Loucy (cell line): ENCODE measurements at regions not wholly inside any gene's neighbourhood (a gene's known extent, or its start where the extent isn't known, plus 50 kb on each side); places are given as distances from the start of the nearest gene placed in this dataset.

Experiments used
- H2AFZ ChIP-seq: fragments of 200-600 bp; sonication (generic); 2 replicates; pipeline ENCODE4 v1.6.0; 2016; ENCODE audit warnings: antibody characterized with exemption, mild to moderate bottlenecking, low read length, moderate library complexity
- H3F3A ChIP-seq: fragments of 200-600 bp; 2 replicates; pipeline ENCODE4 v1.6.0; 2016; ENCODE audit warnings: antibody characterized with exemption, low read depth, mild to moderate bottlenecking
- H3K27me3 ChIP-seq: fragments of 200-600 bp; sonication (generic); 2 replicates; pipeline ENCODE4 v1.6.1; 2014; ENCODE audit warnings: low read length, mild to moderate bottlenecking; ENCODE audit not compliant: insufficient read depth, poor library complexity, severe bottlenecking
- H3K36me3 ChIP-seq: fragments of 200-600 bp; sonication (generic); 2 replicates; pipeline ENCODE4 v1.6.1; 2016; ENCODE audit warnings: low read length; ENCODE audit not compliant: insufficient read depth
- H3K4me1 ChIP-seq: fragments of 200-600 bp; sonication (generic); 2 replicates; pipeline ENCODE4 v1.5.1; 2014; ENCODE audit warnings: low read length, mild to moderate bottlenecking; ENCODE audit not compliant: insufficient read depth, poor library complexity, severe bottlenecking
- H3K4me2 ChIP-seq: fragments of 200-600 bp; sonication (generic); 2 replicates; pipeline ENCODE4 v1.6.0; 2014; ENCODE audit warnings: antibody characterized with exemption, low read length, low read depth, mild to moderate bottlenecking; ENCODE audit not compliant: poor library complexity, severe bottlenecking
- H3K4me3 ChIP-seq: fragments of 200-600 bp; sonication (generic); 2 replicates; pipeline ENCODE4 v1.5.1; 2014; ENCODE audit warnings: low read length, mild to moderate bottlenecking, mixed read lengths; ENCODE audit not compliant: poor library complexity, severe bottlenecking
- H3K79me2 ChIP-seq: fragments of 200-600 bp; sonication (generic); 2 replicates; pipeline ENCODE4 v1.6.1; 2014; ENCODE audit warnings: low read length; ENCODE audit not compliant: insufficient read depth
- H3K9ac ChIP-seq: fragments of 200-600 bp; sonication (generic); 2 replicates; pipeline ENCODE4 v1.6.0; 2014; ENCODE audit warnings: mild to moderate bottlenecking, low read depth, low read length, moderate library complexity; ENCODE audit not compliant: poor library complexity, severe bottlenecking
- H3K9me2 ChIP-seq: fragments of 200-600 bp; sonication (generic); replicated peaks from 2 replicates; pipeline ENCODE4 v1.6.1; 2016; ENCODE audit warnings: low read depth, low read length, mixed read lengths
- H3K9me3 ChIP-seq: fragments of 200-600 bp; sonication (generic); 2 replicates; pipeline ENCODE4 v1.6.1; 2014; ENCODE audit warnings: mild to moderate bottlenecking, antibody characterized with exemption, low read length, low read depth; ENCODE audit not compliant: insufficient read depth
- H4K20me1 ChIP-seq: fragments of 200-600 bp; sonication (generic); 2 replicates; pipeline ENCODE4 v1.6.0; 2014; ENCODE audit warnings: antibody characterized with exemption, low read length, mild to moderate bottlenecking; ENCODE audit not compliant: insufficient read depth, poor library complexity, severe bottlenecking
- CTCF ChIP-seq: fragments of 200-600 bp; sonication (generic); conservative IDR thresholded peaks from 2 replicates; pipeline ENCODE4 v1.5.1; 2014; ENCODE audit warnings: mild to moderate bottlenecking, antibody characterized with exemption, low read length
- EZH2phosphoT487 ChIP-seq: fragments of 200-600 bp; IDR thresholded peaks from 2 replicates; pipeline ENCODE4 v1.6.1; 2018; ENCODE audit warnings: antibody characterized with exemption, mild to moderate bottlenecking, moderate library complexity, borderline replicate concordance

DNA sequence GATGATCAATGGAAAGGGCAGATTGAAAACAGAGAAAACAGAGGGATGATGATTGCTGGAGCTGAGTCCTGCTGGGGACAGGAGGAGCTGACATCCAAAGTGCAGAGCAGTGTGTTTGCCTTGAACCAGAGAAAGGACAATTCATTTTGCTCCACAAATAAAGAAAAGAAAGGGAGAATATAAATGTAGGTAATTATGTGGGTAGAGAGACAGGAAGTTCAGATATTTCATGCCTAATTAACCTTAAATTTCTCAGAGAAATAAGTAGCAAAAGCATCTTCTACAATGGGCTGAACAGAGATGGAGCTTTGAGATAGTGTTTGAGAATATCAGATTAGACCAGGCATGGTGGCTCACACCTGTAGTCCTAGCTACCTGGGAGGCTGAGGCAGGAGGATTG lies 93.2 kb downstream of the TNFSF18 start:
- no peaks in the 10 kb centered on the region for H3K9me3 ChIP-seq
- H4K20me1 ChIP-seq, result no peaks in the 10 kb centered on the region
- H3K4me2 ChIP-seq, result no peak overlapping the region
- H3K79me2 ChIP-seq, result no peaks in the 10 kb centered on the region
- no peak overlapping the region for H2AFZ ChIP-seq
- no peaks in the 10 kb centered on the region for H3K36me3 ChIP-seq
- H3K9me2 ChIP-seq, result no peaks in the 10 kb centered on the region
- no peaks in the 10 kb centered on the region for H3F3A ChIP-seq
- H3K4me1 ChIP-seq, result peaks cover 31% of the 10 kb centered on the region
- no peak overlapping the region for H3K4me3 ChIP-seq
- TF ChIP-seq CTCF, result no peak
- no peak for TF ChIP-seq EZH2phosphoT487
- no peak overlapping the region for H3K9ac ChIP-seq
- H3K27me3 ChIP-seq, result no peaks in the 10 kb centered on the region

DNA sequence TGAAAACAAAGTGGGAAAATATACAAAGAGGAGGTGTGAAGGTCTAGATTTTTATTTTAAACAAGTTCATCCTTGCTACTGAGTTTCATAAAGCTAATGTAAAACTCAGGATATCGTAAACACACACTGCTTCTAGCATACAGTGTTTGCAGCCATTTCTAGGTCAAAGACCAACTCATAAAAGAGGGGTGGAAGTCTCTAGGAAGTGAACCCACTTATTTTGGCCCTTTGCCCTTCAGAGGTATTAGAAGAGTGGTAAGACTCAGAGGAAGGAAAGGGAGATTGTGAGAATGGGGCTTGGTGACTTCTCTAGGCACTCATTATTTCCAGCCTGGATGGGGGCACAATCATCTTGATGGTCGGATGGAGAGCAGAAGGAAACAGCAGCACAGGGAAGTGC lies 91.2 kb downstream of the TNFSF18 start:
- Histone ChIP-seq H3K27me3 (no peaks in the 10 kb centered on the region), H3K4me1 (peaks cover 41% of the 10 kb centered on the region), H3K9me3 (no peaks in the 10 kb centered on the region), H3K79me2 (no peaks in the 10 kb centered on the region), H3K4me2 (peak overlapping the region; percentile 14), H3K36me3 (no peaks in the 10 kb centered on the region), H3K4me3 (no peak overlapping the region), H2AFZ (0 out of 2 replicates have a peak overlapping the region, but pooled peaks have one; percentile 1), H3K9me2 (no peaks in the 10 kb centered on the region), H3K9ac (no peak overlapping the region), H4K20me1 (no peaks in the 10 kb centered on the region), H3F3A (no peaks in the 10 kb centered on the region)
- TF ChIP-seq EZH2phosphoT487 (no peak), CTCF (no peak)

- no peak for TF ChIP-seq CTCF
- no peak for TF ChIP-seq EZH2phosphoT487
- no peaks in the 10 kb centered on the region for H3K9me2 ChIP-seq
- H4K20me1 ChIP-seq, result no peaks in the 10 kb centered on the region
- peaks cover 39% of the 10 kb centered on the region for H3K4me1 ChIP-seq
- no peaks in the 10 kb centered on the region for H3F3A ChIP-seq
- no peak overlapping the region for H3K4me3 ChIP-seq
- peak overlapping the region; percentile 14 for H3K4me2 ChIP-seq
- no peaks in the 10 kb centered on the region for H3K27me3 ChIP-seq
- no peaks in the 10 kb centered on the region for H3K9me3 ChIP-seq
- H3K36me3 ChIP-seq, result no peaks in the 10 kb centered on the region
- H3K79me2 ChIP-seq, result no peaks in the 10 kb centered on the region
- H2AFZ ChIP-seq, result 0 out of 2 replicates have a peak overlapping the region, but pooled peaks have one; percentile 1
- H3K9ac ChIP-seq, result no peak overlapping the region
These were observed 90.7 kb downstream of the TNFSF18 start for GRCh38 chr1:172960019-172960418.
